ENCODE measurements at regions not wholly inside any gene's neighbourhood (a gene's known extent, or its start where the extent isn't known, plus 50 kb on each side); places are given as distances from the start of the nearest gene placed in this dataset.

DNA sequence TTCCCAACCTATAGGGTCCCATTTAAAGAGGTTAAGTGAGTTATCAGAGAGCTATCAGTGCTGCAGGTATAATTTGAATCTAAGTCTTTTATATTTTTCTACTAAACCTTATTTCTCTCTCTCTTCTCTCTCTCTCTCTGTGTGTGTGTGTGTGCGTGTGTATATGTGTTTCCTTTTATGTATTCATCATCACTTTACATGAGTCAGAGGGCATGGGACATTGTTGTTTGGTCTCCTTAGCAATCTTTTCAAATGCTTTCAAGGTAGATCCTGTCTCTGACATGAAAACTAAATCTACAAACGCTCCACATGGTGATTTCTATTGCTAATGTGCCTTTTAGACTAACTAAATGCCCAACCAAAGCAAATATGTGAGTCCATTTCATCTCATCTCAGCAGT lies 459.7 kb downstream of the BTG1 start:
- no peak overlapping the region for H3K4me3 ChIP-seq (ENCODE audit: low read depth, low read length)
- DNase-seq (ENCODE audit: low read depth), result no peak
- TF ChIP-seq, protein P1, sequence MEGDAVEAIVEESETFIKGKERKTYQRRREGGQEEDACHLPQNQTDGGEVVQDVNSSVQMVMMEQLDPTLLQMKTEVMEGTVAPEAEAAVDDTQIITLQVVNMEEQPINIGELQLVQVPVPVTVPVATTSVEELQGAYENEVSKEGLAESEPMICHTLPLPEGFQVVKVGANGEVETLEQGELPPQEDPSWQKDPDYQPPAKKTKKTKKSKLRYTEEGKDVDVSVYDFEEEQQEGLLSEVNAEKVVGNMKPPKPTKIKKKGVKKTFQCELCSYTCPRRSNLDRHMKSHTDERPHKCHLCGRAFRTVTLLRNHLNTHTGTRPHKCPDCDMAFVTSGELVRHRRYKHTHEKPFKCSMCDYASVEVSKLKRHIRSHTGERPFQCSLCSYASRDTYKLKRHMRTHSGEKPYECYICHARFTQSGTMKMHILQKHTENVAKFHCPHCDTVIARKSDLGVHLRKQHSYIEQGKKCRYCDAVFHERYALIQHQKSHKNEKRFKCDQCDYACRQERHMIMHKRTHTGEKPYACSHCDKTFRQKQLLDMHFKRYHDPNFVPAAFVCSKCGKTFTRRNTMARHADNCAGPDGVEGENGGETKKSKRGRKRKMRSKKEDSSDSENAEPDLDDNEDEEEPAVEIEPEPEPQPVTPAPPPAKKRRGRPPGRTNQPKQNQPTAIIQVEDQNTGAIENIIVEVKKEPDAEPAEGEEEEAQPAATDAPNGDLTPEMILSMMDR (IDR thresholded peaks at IDR 0.05; ENCODE audit: control insufficient read depth, extremely low read depth, insufficient read depth), result no peak

- no peak for DNase-seq (ENCODE audit: low read depth)
- H3K4me3 ChIP-seq (ENCODE audit: low read depth, low read length), result no peak overlapping the region
- TF ChIP-seq, protein P1 (IDR thresholded peaks at IDR 0.05; ENCODE audit: control insufficient read depth, extremely low read depth, insufficient read depth), result no peak
These were observed 463.9 kb downstream of the BTG1 start for GRCh38 chr12:91681751-91682150.

DNA sequence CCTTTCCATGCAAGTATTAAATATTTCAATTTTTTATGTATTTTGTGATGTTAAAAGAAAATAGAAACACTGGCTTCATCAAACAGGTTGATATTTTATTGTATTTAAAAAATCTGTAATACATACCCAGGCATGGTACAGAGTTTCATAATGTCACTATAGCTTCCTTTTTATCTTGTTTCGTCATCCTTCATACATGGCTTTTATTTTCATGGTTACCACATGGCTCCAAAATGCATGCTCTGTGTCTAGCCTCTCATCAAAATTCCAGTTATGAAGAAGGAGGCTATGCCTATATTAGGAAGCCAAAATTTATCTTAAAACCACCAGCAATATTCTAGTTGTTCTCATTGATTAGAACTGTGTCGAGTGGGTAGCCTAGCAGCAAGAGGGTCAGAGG lies 464.8 kb downstream of the BTG1 start:
- DNase-seq (ENCODE audit: low read depth), result no peak
- TF ChIP-seq, protein P1 (IDR thresholded peaks at IDR 0.05; ENCODE audit: control insufficient read depth, extremely low read depth, insufficient read depth), result no peak
- H3K4me3 ChIP-seq (ENCODE audit: low read depth, low read length), result no peak overlapping the region

- no peak for DNase-seq (ENCODE audit: low read depth)
- H3K4me3 ChIP-seq (ENCODE audit: low read depth, low read length), result no peak overlapping the region
- TF ChIP-seq, protein P1 (IDR thresholded peaks at IDR 0.05; ENCODE audit: control insufficient read depth, extremely low read depth, insufficient read depth), result no peak
These were observed 468.1 kb downstream of the BTG1 start for GRCh38 chr12:91677556-91677955.

GRCh38 chr12:91675401-91675800 lies 470.2 kb downstream of the BTG1 start:
- TF ChIP-seq, protein P1 (IDR thresholded peaks at IDR 0.05; ENCODE audit: control insufficient read depth, extremely low read depth, insufficient read depth), result no peak
- no peak overlapping the region for H3K4me3 ChIP-seq (ENCODE audit: low read depth, low read length)
- DNase-seq (ENCODE audit: low read depth), result no peak

GRCh38 chr12:91672130-91672529 lies 473.5 kb downstream of the BTG1 start:
- TF ChIP-seq, protein P1 (IDR thresholded peaks at IDR 0.05; ENCODE audit: control insufficient read depth, extremely low read depth, insufficient read depth), result no peak
- no peak overlapping the region for H3K4me3 ChIP-seq (ENCODE audit: low read depth, low read length)
- DNase-seq (ENCODE audit: low read depth), result no peak

DNA sequence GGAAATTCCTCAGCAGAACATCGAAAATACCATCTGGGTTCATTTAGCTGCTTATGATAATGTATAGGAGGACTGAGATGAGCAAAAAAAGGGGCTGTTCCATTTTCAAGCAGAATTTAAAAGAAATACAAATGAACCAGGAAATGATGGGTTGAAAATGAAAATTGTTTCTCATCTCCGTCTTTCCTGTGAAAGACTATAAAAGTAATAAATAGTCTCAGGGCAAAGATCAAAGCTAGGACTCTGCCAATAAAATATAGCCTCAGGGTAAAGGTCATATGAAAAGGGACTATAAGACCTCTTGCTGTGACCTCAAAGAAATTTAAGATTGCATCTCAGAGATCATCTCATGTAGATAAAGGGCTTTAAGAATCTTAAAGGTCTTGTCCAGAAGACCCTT lies 478.0 kb downstream of the BTG1 start:
- no peak overlapping the region for H3K4me3 ChIP-seq (ENCODE audit: low read depth, low read length)
- DNase-seq (ENCODE audit: low read depth), result no peak
- TF ChIP-seq, protein P1 (IDR thresholded peaks at IDR 0.05; ENCODE audit: control insufficient read depth, extremely low read depth, insufficient read depth), result no peak
